Erythroblast (primary cell): ENCODE measurements at regions not wholly inside any gene's neighbourhood (a gene's known extent, or its start where the extent isn't known, plus 50 kb on each side); places are given as distances from the start of the nearest gene placed in this dataset.

Experiments
- GATA1 ChIP-seq: IDR thresholded peaks from 2 replicates; pipeline ENCODE4 v1.6.1; 2011; ENCODE audit warnings: low read depth, mild to moderate bottlenecking, control low read depth, low read length, moderate library complexity
- POLR2A ChIP-seq: IDR thresholded peaks from 2 replicates; pipeline ENCODE4 v1.6.1; 2011; ENCODE audit warnings: mild to moderate bottlenecking, low read length

DNA sequence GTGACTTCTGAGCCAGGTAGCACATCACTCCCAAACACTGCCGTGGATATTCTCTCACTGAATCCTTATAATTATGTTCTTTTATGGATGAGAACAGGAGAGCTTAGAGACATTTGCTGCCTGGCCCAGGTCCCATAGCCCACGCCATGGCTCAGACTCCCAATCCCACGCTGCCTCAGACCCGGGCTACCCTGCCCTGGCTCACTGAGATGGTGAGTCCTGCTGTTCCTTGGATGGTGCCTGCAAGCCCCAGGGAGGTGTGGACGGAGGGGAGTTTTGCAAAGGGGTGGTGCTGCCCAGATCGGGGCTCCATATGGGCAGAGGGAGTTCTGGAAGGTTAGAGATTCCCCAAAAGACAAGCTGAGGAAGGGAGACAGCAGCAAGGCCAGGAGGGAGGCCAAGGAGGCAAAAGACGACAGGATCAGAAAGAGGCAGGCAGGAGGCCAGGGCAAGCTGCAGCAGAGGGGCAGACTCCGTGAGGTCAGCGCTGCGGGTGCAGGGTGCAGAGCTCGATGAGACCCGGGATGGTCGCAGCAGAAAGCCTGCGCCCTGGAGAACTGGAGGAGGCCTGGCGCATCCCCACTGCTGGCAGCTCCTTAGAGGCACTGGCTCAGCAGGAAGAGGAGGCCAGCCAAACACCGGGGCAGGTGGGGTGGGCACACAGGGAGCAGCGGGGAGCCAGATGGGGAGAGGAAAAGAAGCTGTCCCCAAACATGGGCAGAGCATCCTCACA lies 95.7 kb upstream of the ALDH1A3 start:
- TF ChIP-seq POLR2A (no peak), GATA1 (no peak)
